Middle frontal gyrus (tissue), 1 donor: ENCODE measurements at regions not wholly inside any gene's neighbourhood (a gene's known extent, or its start where the extent isn't known, plus 50 kb on each side); places are given as distances from the start of the nearest gene placed in this dataset.
A peak's percentile ranks its signal among the peaks of the same experiment; 100 is the strongest.

ENCODE experiments used
- DNase-seq: peaks from one replicate; pipeline ENCODE4 v3.0.0-alpha.2; 2015; ENCODE audit warnings: low spot score; ENCODE audit errors: extremely low spot score

DNA sequence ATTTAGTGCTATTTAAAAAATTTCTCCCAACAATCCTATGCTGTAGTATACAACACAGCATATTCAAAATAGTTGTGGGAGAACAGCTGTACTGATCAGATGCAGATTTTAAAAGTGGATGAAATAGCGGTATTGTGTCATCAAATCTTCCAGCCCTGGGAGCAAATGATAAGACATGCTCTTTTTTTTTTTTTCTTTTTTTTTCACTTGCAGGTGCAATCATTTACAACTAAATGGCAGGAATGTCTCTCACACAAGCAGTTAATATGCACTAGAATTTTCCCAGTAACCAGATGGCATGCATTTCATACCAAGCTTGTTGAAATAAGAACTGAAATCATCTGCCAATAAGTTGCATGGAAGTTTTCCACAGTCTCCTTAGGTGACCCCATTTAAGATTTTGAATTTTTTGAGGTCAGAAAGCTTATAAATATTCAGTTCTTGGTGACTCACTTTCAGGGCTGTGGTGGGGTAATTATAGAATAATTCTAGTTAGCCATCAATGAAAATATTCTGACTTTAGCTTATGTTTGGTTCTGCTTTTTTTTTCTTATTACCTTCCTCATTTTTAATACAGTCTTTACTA, 623.9 kb upstream of the NR5A2 start:
- DNase-seq, result no peak

DNA sequence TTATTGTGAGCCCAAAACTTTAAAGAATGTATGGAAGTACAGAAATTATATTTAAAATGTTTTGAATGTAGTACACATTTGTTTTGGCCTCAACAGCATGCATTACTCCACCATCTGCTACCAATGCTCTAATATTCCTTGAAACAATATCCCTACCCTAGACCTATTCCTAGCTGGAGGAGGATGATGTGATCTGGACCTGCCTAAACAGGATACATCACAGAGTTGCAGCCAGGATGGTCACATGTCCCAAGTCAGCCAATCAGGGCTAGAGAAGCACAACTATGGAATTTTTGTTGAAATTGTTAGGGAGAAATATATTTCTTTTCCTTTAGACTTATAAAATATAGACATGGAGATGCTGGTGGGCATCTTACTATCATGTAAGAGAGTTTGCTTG, 623.3 kb upstream of the NR5A2 start:
- no peak for DNase-seq

DNA sequence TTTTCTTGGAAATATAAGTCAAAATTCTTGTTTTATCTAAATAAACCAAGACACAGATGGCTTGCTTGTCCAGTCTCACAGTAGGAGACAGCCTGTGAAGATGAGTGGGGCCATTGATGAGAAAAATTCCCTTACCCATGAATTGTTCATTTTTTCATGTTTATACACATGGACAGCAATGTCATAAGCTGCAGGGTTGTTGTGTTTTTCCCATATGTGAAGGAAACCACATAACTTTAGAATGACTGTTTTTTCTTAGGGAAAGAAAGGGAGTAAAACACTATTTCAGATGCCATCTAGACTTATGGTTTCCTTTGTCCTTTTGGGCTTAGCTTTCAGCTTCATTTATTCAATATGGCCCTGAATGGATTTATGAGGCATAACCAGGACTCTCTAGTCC, 622.5 kb upstream of the NR5A2 start:
- no peak for DNase-seq

DNA sequence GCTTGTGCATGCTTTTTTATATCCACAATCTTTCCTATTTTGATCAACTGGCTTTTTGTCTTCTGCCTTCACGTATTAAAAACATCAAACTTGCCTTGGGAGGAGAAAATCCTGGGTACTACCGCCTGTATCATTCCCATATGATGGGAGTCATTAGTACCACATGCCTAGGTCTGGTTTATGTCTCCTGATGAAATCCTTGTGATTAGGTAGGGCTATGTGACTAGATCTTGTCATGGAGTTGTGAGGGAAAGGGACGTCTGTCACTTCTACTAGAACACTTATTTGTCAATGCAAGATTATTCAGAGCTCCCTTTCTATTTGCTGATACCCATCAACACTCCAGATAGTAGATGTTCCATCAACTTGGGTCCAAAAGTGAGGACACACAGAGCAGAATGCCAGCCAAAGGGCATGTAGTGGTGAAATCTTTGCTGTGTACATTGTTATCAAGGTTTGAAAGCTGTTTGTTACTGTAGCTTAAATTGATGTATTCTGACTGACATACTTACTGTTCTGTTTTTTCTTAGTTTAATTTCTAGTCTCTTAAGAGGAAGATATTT, 621.8 kb upstream of the NR5A2 start:
- no peak for DNase-seq

DNA sequence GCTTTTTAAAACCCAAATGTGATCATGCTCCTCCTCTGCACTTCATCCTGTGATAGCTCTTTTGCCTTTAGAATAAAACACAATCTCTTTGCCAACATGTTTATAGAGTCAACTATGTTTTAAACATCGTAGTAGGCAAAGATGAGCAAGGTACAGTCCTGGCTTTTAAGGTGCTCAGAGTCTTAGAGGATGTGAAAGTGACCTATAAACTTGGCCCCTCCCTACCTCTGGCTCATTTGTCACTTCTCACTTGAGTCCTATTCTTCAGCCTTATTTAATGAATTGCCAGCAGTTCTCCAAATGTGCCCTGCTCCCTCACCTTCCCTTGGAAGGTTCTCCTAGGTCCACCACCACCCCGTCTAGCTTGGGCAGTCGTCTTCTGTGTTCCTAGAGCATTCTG, 617.0 kb upstream of the NR5A2 start:
- DNase-seq, result no peak

DNA sequence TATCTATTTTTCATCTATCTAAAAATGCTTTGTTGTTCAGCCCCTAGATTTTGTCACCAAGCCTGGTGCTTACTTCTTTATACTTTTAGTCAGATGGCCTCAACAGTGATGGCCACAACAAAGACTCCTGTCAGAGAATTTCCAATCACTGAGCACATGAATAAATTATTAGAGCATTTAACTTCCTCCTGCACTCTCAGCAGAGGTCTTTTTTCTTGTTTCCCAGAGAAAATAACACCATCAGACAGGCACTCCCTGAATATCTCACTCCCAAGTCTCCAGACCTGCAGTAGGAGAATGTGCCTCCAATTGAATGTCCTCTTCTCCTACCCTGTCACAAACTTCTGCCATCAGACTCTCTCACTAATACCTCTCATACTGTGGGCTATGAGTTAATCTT, 616.0 kb upstream of the NR5A2 start:
- DNase-seq, result no peak

DNA sequence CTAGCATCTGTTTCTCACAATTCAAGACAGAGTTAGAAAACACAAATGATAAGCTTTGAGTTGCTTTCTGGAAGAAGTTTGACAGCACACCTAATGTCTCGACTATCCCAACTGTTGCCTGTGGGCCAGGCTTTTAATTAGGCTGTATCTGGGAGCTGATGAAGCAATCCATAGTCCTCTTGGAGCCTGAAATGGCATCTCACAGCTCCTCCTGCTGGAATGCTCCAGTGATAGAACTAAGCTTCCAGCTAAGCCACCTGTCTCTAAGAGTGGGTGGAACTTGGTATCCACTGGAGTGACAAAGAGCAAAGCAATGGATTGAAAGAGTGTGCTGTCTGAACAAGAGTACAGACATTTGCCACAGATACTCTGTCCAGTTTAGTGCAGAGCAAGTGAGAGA, 605.3 kb upstream of the NR5A2 start:
- DNase-seq, result no peak

DNA sequence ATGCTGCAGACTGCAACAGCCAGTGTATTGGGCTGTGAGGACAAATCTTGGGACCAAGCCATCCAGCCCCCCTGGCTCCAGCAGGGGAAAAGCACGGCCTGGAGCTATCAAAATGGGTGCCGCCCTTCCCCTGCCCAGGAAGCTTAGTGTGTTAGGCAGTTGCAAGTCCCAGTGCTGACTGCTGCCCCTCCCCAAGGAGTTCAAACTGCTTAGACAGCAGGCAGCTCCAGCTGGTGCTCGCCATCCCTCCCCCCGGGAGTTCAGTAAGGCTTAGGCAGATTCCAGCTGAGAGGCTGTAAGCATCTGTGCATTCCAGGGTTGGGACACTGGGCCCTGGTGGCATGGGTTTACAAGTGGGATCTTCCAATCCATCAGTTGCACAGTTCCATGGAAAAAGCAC, 579.6 kb upstream of the NR5A2 start:
- DNase-seq, result no peak

DNA sequence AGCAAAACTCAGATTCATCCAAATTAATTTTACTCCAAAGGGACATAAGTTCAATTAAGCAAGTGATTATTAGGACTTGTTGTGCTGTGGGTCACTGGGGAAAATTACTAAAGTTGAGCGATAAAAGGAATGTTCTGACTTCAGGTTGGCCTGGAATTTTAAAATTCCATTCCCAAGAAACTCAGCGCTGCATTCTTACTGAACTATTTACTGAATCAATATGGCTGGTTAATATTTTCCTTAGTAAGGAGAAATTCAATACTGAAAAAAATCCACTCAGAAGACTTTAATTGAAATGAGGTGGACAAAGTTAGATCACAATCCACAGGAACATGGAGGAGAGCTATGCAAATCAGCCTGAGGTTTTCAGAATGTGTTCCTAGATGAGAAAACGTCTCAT, 578.9 kb upstream of the NR5A2 start:
- no peak for DNase-seq

DNA sequence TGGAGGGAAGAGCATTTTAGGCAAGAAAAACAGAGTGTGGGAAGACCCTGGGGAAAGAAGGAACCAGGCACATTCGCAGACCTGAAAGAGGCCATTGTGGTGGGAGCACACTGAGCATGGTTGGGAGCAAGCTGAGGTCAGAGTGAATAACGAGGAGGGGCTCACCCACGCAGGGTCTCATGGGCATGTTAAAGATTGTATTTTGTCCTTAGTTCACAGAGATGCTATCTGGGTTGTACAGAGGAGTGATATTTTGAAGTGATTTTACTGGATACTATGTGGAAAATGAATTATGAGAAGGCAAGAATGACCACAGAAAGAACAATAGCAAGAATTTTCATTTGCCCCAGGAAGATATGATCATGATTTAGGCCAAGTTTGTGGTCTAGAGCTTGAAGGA, 578.3 kb upstream of the NR5A2 start:
- DNase-seq, result no peak

DNA sequence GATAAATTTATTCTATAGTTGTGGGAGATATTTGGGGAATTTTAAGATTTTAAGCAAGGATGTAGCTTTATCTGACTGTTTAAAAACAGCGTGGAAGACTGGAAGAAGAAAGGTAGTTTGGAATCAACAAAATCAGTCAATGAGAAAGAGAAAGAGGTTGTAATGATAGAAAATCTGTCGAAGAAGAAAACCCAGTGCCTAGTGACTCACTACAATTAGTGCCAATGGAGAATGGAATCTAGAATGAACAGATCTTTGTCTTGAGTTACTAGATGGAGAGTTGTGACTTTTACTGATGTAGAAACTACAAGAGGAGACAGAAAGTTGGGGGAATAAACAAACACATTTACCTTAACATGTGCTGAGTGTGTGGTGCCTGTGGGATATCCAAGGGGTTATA, 577.8 kb upstream of the NR5A2 start:
- DNase-seq, result no peak

DNA sequence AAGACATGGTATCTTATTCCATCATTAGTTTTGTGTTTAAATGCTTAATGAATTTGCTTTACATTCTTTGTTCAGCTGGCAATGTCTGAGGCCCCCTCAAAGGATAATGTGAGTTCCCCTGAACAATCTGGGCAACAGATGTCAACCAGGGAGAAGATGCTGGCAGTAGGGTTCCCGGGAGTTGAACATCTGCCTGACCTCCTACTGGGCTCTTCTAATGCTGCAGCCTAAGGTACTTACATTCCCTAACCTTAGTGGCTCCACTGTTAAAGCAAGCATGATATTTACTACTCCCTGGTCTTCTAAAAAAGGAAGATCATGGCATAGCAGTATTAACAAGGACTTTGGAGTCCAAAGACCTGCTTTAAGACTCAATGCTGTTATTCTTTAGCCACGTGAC, 574.9 kb upstream of the NR5A2 start:
- no peak for DNase-seq

DNA sequence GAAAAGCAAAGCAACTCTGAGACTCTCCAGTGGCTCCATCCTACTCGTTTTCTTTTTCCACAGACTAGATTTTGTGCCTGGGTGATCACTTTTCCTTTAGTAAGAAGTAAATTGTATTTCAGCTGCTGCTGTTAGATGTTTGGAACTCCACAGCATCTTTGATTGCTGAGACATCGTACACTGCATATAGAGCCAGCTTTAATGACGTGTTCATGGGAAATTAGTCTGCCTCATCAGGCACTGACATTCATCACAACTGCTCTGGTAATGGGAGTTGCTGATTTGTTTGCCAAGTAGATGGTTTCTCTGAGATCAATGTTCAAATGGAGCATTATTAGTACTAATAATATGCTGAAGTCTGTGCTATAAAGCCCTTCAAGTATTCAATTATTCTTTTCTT, 573.8 kb upstream of the NR5A2 start:
- DNase-seq, result no peak

DNA sequence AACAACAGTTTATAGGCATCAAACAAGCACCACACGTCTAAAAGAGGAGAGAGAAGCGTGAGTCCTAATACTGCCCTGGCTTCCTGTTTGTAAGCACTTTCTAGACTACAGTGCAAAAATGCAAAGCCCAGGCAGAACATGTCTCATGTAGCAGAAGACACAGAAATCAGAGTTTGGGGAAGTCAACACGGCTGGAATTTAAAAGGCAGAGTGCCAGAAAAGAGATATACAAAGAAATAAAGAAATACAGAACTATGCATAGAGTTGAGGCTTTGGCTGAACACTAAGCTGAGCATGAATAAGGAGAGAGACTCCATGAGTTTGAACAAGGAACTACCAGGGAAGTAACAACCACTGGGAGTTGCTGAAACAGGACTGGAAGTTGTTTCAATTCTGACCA, 566.6 kb upstream of the NR5A2 start:
- DNase-seq, result no peak

DNA sequence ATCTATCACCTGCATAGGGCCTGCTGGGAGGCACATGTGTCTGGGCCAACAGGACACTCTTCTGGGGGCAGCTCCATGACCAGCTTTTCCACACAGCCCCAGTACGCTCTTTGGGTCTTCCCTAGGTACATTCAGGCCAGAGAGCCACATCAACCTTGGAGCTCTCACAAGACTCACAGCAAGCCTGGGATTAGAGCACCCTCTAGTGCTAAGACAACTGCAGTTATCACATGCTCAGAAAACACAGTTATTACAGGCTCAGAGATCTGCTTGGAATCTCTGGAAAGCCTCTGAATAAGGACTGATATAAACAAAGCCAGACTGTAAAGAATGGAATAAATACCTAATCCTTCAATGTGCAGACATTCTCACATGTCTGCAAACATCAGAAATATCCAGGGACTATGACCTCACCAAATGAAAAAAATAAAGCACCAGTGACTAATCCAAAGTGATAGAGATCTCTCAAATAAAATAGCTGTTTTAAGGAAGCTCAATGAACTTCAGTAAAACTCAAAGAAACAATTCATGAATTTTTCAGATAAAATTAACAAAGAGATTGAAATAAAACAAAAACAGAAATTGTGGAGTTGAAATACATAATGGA, 563.9 kb upstream of the NR5A2 start:
- DNase-seq, result no peak

DNA sequence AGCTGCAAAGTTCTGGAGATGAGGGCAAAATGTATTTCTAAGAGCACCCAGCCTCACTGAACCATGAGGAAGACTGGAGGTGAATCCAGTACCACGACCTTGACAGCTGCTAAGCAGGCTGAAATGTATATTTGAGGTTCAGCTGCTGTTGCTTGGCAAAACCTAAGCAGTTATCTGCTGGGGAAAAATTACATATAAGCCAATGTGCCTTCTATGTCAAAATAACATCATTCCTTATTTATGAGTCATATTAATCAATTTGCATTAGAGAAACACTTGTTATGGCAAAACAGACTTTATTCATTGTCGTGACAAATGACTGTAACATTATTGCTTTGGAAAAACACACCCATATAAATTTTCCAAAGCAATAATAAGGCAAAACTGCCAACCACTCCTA, 560.5 kb upstream of the NR5A2 start:
- DNase-seq, result no peak

DNA sequence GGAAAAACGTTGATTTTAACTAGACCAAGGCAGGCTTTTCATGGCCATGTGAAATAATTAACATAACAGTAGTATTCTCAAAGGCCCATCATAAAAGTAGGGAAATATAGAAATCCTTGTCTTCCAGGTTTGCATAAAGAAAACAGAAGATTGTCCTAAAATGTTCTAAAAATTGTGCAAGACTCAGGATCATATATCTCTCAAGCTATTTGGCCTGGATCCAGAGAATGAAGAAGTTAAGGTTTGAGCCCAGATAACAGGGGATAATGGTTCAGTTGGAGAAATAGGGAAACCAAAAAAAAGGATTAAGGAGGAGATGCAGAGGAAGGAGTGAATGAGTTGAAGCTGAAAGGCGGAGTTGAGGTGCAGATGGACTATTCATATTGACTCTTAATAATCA, 555.5 kb upstream of the NR5A2 start:
- DNase-seq, result no peak

DNA sequence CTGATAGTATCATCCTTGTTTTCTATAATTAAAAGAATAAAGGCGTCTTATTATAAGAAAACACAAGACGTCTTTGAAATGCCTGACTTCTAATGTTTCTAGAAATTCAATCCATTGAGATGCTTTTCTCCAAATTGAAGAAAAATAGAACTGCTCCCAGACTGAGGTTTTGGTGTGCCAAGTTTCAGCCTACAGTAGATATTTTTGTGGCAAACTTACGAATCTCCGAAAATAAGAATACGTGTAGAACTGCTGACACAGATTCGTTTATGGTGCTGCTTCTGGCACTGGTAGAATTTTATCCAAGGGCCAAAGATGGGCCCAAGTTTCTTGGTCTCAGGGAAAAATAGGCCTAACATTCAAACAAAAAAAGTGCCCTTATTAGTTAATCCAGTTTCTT, 554.5 kb upstream of the NR5A2 start:
- peak; percentile 12 for DNase-seq

DNA sequence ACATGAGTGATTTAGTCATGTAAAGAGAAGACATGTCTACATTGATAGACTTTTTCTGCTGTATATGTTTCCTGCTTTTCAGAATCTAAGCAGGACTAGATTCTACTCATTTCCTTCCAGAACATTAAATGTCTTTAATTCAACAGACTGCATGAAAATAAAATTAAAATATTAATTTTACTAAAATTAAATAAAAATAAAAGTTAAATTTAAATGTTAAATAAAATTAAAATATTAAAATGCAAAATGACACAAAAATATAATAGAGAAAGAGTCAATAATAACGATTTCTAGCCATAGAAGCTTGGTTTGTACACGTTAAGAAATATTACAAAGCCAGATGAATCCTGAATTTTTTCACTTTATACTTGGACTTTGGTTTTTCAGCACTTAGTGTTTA, 552.8 kb upstream of the NR5A2 start:
- no peak for DNase-seq

DNA sequence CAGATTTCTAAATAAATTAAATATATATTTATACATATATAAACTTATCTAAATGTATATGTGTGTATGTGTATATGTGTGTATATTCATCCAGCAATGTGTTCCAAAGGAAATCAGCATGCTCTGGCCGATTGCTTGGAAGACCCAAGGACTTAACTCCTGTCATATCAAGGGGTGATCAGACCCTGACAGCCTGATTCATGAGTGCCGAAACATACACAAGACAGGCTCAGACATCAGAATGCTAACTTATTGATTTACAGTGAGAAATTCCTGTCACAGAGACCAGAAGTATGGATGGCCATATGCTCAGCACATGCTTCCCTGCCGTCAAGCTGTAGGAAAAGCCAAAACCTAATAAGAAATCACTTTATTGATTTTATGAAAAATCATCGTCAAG, 545.1 kb upstream of the NR5A2 start:
- DNase-seq, result no peak

DNA sequence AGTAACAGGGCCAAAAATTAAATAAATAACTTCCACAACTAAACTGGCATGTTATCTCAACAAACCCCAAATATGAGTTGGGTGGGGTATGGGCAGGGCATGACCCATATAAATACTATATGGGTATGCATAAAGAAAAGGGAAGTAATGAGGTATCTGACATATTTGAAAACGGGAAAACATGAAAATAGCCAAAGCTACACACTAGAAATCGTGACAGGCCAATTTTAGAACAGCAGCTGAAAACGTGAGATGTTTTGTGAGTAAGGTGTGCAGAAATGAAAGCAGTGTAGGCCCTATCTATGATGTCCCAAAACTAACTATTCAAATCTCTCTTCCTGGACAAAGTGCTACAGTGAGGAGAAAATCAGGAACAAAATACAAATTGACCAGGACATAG, 537.9 kb upstream of the NR5A2 start:
- no peak for DNase-seq

DNA sequence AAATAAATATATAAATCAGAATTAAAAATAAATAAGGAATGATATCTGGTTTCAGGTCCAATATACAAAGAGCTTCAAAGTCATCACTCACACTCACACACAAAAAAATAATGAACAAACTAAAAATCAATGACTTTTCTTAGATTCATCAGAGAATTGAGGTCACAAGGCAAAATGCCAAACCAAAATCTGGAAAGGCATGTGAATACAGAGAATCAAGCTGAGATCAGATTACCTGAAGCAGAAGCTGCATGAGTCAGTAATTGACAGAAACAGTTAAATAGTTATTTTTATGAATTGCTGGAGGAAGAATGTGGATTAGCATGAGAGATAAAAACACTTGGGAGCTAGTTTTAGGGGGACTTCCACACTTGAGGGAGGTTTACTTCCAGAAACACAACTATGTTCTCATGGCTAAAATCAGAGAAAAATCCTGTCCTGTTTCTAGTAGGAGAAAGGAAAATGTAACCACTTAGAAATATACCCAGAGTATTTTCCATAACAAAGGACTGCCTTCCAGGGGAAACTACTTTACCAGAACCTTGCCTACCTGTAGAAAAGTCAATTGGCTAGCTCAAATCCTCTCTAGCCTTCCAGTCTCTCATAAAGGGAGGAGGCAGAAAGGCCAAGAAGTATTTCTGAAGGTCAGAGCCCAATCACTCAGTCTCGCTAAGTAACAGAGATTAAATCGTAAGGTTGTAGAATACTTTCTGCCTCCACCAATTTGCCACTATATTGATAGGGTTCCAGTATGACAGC, 536.6 kb upstream of the NR5A2 start:
- no peak for DNase-seq

DNA sequence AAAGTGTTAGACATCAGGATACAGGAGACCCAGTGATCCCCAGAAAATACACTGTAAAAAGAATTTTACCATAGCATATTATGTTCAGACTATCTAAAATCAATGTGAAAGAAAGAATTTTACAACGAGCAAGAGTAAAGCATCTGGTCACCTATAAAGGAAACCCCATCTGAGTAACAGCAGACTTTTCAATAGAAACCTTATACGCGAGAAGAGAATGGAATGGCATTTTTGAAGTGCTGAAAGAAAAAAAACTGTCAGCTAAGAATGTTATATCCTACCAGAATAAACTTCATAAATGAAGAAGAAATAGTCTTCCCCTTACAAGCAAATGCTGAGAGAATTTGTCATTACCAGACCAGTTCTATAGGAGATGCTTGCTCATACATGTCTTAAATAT, 532.1 kb upstream of the NR5A2 start:
- DNase-seq, result no peak
